Astrocyte (in vitro differentiated cells and primary cell): ENCODE measurements at regions not wholly inside any gene's neighbourhood (a gene's known extent, or its start where the extent isn't known, plus 50 kb on each side); places are given as distances from the start of the nearest gene placed in this dataset.
A peak's percentile ranks its signal among the peaks of the same experiment; 100 is the strongest.

Experiments
- DNase-seq: peaks from one replicate; pipeline ENCODE4 v3.0.0-alpha.2; 2010; ENCODE audit warnings: low read depth
- FAIRE-seq: peaks from 2 replicates; lab custom pipeline; 2011; peaks lifted over from hg19 to GRCh38; lab: Jason Lieb, UNC
- H2AFZ ChIP-seq: 2 replicates; pipeline ENCODE4 v1.6.0; 2012; ENCODE audit warnings: low read depth, low read length, inconsistent platforms
- H3K27ac ChIP-seq: 2 replicates; pipeline ENCODE4 v1.5.1; 2011; ENCODE audit warnings: low read depth, low read length, inconsistent platforms
- H3K27me3 ChIP-seq: 2 replicates; pipeline ENCODE4 v1.6.0; 2011; ENCODE audit warnings: low read length, inconsistent platforms; ENCODE audit not compliant: insufficient read depth
- H3K36me3 ChIP-seq: 2 replicates; pipeline ENCODE4 v1.5.1; 2011; ENCODE audit warnings: low read length, inconsistent platforms; ENCODE audit not compliant: insufficient read depth
- H3K4me1 ChIP-seq: 2 replicates; pipeline ENCODE4 v1.5.1; 2011; ENCODE audit warnings: low read length, inconsistent platforms; ENCODE audit not compliant: insufficient read depth
- H3K4me2 ChIP-seq: 2 replicates; pipeline ENCODE4 v1.6.0; 2012; ENCODE audit warnings: low read length, inconsistent platforms
- H3K4me3 ChIP-seq: 2 replicates; pipeline ENCODE4 v1.5.1; 2011; ENCODE audit warnings: low read depth, mild to moderate bottlenecking, low read length, inconsistent platforms; ENCODE audit not compliant: insufficient read depth
- H3K79me2 ChIP-seq: 2 replicates; pipeline ENCODE4 v1.6.0; 2012; ENCODE audit warnings: mild to moderate bottlenecking, low read length, inconsistent platforms; ENCODE audit not compliant: insufficient read depth
- H3K9ac ChIP-seq: 2 replicates; pipeline ENCODE4 v1.6.0; 2012; ENCODE audit warnings: mild to moderate bottlenecking, low read length, inconsistent platforms
- H3K9me3 ChIP-seq: 2 replicates; pipeline ENCODE4 v1.5.1; 2012; ENCODE audit warnings: low read depth, mild to moderate bottlenecking, low read length, inconsistent platforms; ENCODE audit not compliant: insufficient read depth
- H4K20me1 ChIP-seq: 2 replicates; pipeline ENCODE4 v1.6.0; 2012; ENCODE audit warnings: low read length, inconsistent platforms; ENCODE audit not compliant: insufficient read depth
- H3K27ac Mint-ChIP-seq: one replicate; pipeline ENCODE4 v1.8.0; 2021; ENCODE audit warnings: mild to moderate bottlenecking, mixed read lengths; ENCODE audit not compliant: unreplicated experiment
- H3K27me3 Mint-ChIP-seq: one replicate; pipeline ENCODE4 v1.8.0; 2021; ENCODE audit warnings: low read depth, mixed read lengths; ENCODE audit not compliant: unreplicated experiment
- H3K36me3 Mint-ChIP-seq: one replicate; pipeline ENCODE4 v1.8.0; 2021; ENCODE audit warnings: low read depth, mixed read lengths; ENCODE audit not compliant: unreplicated experiment
- H3K4me1 Mint-ChIP-seq: one replicate; pipeline ENCODE4 v1.8.0; 2021; ENCODE audit warnings: low read depth, mixed read lengths; ENCODE audit not compliant: unreplicated experiment
- H3K4me3 Mint-ChIP-seq: one replicate; pipeline ENCODE4 v1.8.0; 2021; ENCODE audit warnings: mild to moderate bottlenecking, moderate library complexity, mixed read lengths; ENCODE audit not compliant: unreplicated experiment
- H3K9me3 Mint-ChIP-seq: one replicate; pipeline ENCODE4 v1.8.0; 2021; ENCODE audit warnings: mild to moderate bottlenecking, mixed read lengths; ENCODE audit not compliant: unreplicated experiment
- EZH2 ChIP-seq: IDR thresholded peaks from 2 replicates; pipeline ENCODE4 v1.6.1; 2012; ENCODE audit warnings: mild to moderate bottlenecking, low read length, inconsistent platforms; ENCODE audit not compliant: insufficient read depth
- TF ChIP-seq, protein P1 (sequence below): IDR thresholded peaks from 2 replicates; pipeline ENCODE4 v1.5.1; 2011; ENCODE audit warnings: low read depth, mild to moderate bottlenecking, inconsistent platforms, low read length, moderate library complexity; ENCODE audit not compliant: insufficient read depth

DNA sequence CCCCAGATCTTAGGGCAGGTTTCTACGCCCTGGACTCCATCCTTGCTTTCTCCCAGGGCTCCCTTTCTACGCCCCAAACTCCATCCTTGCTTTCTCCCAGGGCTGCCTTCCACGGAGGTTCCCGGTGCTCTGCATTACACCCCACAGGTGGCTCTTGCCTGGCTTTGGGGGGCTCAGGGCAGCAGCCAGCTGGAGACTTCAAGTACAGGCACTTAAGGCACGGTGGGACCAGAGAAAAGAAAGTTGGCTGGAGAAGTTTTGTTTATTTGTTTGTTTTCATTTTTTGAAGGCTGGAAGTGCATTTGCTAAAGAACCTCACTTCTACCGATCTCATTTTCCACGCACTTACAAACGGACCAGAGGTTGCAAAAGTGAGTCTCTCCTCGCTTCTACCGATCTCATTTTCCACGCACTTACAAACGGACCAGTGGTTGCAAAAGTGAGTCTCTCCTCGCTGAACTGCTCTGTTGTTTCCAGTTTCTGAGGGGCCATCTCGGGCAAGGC is 103.8 kb upstream of the MED13L start:
- H3K36me3 Mint-ChIP-seq = no peaks in the 10 kb centered on the region
- H3K9ac ChIP-seq = peak overlapping the region; percentile 89
- H4K20me1 ChIP-seq = no peaks in the 10 kb centered on the region
- H3K27me3 Mint-ChIP-seq = no peaks in the 10 kb centered on the region
- H3K4me3 ChIP-seq = peak overlapping the region; percentile 21
- H3K79me2 ChIP-seq = peaks cover 7% of the 10 kb centered on the region
- TF ChIP-seq EZH2 = no peak
- TF ChIP-seq, protein P1, sequence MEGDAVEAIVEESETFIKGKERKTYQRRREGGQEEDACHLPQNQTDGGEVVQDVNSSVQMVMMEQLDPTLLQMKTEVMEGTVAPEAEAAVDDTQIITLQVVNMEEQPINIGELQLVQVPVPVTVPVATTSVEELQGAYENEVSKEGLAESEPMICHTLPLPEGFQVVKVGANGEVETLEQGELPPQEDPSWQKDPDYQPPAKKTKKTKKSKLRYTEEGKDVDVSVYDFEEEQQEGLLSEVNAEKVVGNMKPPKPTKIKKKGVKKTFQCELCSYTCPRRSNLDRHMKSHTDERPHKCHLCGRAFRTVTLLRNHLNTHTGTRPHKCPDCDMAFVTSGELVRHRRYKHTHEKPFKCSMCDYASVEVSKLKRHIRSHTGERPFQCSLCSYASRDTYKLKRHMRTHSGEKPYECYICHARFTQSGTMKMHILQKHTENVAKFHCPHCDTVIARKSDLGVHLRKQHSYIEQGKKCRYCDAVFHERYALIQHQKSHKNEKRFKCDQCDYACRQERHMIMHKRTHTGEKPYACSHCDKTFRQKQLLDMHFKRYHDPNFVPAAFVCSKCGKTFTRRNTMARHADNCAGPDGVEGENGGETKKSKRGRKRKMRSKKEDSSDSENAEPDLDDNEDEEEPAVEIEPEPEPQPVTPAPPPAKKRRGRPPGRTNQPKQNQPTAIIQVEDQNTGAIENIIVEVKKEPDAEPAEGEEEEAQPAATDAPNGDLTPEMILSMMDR = no peak
- H3K27me3 ChIP-seq = no peaks in the 10 kb centered on the region
- FAIRE-seq = no peak
- H3K36me3 ChIP-seq = no peaks in the 10 kb centered on the region
- peaks cover 40% of the 10 kb centered on the region for H3K4me1 ChIP-seq
- H3K9me3 Mint-ChIP-seq = peaks cover 3% of the 10 kb centered on the region
- H3K27ac Mint-ChIP-seq = peak overlapping the region; percentile 99
- no peaks in the 10 kb centered on the region for H3K9me3 ChIP-seq
- no peak for DNase-seq
- H3K4me1 Mint-ChIP-seq = peaks cover 53% of the 10 kb centered on the region
- H3K4me2 ChIP-seq = peak overlapping the region; percentile 83
- H3K4me3 Mint-ChIP-seq = peak overlapping the region; percentile 64
- H3K27ac ChIP-seq = peak overlapping the region; percentile 98
- H2AFZ ChIP-seq = peak overlapping the region; percentile 33

DNA sequence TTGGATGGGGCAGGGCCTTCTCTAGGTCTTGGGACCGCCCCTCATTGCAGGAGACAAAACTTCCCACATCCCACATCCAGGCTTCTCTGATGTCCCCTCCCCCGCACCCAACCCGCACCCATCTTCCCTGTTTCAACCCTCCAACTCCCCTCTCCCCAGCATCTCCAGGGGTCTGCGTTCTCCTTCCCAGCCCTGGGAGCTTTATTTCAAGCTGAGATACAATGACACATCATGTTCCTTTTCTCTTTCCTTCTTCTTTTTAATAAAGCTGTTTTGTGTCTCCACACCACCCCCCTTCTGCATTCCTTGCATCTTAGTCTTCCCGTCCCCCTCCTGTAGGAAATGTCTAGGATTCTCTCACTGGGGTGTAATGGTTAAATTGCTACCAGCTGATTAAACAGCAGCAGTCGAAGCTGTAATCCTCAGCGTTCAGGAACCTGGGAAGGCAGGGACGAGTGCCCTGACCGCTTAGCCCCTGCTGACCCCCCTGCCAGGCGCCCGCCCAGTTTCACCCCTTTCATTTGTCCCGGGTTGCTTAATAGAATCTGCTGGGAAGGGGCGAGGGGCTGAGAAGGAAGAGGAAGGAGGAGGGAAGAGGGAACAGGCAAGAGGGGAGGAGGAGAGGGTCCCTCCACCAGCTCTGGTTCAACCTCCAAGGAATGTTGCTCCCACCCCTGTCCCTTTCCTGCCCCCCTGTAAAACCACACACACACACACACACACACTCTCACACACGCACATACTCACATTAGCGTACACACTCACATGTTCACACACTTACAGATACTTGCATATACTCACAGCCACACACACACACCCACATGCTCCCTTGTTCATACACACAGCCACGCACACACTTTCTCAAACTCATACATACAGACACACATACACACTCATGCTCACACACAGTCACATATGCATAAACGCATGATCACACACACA is 104.5 kb upstream of the MED13L start:
- Mint-ChIP-seq H3K27me3 (no peaks in the 10 kb centered on the region), H3K36me3 (no peaks in the 10 kb centered on the region), H3K9me3 (peaks cover 3% of the 10 kb centered on the region), H3K27ac (peak overlapping the region; percentile 99), H3K4me1 (peaks cover 49% of the 10 kb centered on the region), H3K4me3 (peak overlapping the region; percentile 76)
- Histone ChIP-seq H3K9ac (peak overlapping the region; percentile 89), H2AFZ (peak overlapping the region; percentile 33), H3K27ac (peak overlapping the region; percentile 98), H3K79me2 (peaks cover 7% of the 10 kb centered on the region), H3K27me3 (no peaks in the 10 kb centered on the region), H4K20me1 (no peaks in the 10 kb centered on the region), H3K4me1 (peaks cover 33% of the 10 kb centered on the region), H3K4me2 (peak overlapping the region; percentile 83), H3K36me3 (no peaks in the 10 kb centered on the region), H3K4me3 (peak overlapping the region; percentile 21), H3K9me3 (no peaks in the 10 kb centered on the region)
- no peak for FAIRE-seq
- TF ChIP-seq, protein P1 = no peak
- TF ChIP-seq EZH2 = no peak
- peak; percentile 98 for DNase-seq
